ELR (cell line): ENCODE measurements at regions not wholly inside any gene's neighbourhood (a gene's known extent, or its start where the extent isn't known, plus 50 kb on each side); places are given as distances from the start of the nearest gene placed in this dataset.
"Not testable (repeated sequence)": the region's sequence is repeated elsewhere in the genome, so short reads cannot be mapped to it uniquely, and the experiment has no call there.

Experiments used
- DNase-seq: peaks from one replicate; pipeline ENCODE4 v3.0.0-alpha.2; 2015; ENCODE audit warnings: low read depth

GRCh38 chr6:128597956-128598355 lies 77.6 kb upstream of the PTPRK start:
- peak; percentile 23 for DNase-seq

GRCh38 chr6:128597004-128597403 lies 76.6 kb upstream of the PTPRK start:
- peak; percentile 49 for DNase-seq

DNA sequence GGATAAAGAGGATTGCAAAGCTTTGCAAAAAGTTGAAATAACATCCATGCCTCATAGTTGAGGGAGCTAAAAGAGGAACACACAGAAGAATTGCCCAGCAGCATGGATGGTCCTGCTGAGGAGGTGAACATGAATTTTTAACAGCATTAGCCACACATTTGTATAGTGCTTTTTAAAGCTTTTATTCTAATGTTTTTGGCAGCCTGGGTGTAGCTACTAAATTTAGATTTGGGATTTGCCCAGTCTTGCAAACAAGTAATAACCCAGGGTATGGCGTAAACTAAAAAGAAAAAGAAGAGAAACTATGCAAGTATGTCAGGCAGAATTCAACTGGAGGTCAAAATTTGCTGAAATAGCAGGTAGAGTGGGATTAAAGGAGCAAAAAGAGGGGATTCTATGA lies 75.1 kb upstream of the PTPRK start:
- no peak for DNase-seq

DNA sequence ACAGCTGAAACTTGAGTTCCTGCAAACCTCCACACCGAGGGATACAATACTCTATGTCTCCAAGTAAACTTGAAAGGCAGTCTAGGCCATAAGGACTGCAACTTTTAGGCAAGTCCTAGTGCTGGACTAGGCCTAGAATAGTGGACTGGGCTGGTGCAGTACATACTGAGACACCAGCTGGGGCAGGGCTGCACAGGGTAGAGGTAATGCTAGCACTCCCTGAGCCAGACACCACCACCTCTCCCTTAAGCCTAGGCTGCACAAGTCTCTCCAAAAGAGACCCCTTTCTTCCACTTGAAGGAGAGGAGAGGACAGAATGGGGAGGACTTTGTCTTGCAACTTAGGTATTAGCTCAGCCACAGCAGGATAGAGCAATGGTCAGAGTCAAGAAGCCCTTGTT lies 65.7 kb upstream of the PTPRK start:
- no peak for DNase-seq

DNA sequence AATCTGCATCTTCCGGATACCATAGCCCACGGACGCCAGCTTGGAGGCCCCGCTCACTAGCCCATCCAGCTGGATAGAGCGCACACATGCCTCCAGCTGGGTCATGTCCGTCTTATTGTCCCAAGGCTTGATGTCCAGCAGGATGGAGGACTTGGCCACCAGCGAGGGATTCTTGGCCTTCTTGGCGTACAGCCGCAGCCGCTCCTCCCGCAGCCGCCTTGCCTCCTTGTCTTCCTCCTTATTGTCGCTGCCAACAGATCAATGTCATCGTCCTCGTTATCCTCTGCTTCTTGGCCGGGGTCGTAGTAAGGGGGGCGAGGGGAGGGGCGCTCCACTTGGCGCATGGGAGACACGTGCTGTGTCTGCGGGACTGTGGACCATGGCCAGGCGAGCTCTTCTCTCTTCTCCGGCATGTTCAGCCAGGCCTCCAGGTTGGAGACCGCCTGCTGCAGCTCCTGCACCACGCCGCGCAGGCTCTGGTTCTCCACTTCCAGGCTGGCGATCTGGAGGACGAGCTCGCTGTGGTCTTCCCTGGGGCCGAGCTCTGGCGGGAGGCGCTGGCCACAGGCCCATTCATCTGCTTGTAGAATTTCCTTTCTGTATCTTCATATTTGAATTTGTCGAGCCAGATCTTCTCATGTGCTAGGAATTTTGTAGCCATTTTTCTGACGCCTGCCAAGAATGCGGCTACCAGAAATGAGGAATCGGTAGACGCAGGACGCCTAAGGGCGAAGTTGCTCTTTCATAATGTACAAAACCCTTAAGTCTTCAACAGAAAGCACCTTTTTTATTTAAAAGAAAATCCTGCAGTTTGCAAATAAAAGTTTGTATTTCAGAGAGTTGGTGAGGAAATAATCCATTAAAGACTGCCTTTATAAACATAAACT lies 60.1 kb upstream of the PTPRK start:
- no peak for DNase-seq

DNA sequence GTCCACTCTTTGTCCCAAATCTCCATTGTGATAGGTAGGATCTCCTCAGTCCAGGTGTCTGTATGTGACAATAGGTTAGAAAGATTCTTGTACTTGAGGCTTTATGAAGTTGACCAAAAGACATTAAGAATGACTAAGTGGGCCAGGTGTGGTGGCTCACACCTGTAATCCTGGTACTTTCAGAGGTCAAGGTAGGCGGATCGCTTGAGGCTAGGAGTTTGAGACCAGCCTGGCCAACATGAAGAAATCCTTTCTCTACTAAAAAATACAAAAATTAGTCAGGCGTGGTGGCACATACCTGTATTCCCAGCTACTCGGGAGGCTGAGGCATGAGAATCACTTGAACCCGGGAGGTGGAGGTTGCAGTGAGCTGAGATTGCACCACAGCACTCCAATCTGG lies 54.9 kb upstream of the PTPRK start:
- not testable (repeated sequence) for DNase-seq

- DNase-seq, result no peak
Observed at GRCh38 chr6:128574402-128574801, 54.0 kb upstream of the PTPRK start.

- DNase-seq, result no peak
Observed at GRCh38 chr6:128573036-128573435, 52.6 kb upstream of the PTPRK start.

DNA sequence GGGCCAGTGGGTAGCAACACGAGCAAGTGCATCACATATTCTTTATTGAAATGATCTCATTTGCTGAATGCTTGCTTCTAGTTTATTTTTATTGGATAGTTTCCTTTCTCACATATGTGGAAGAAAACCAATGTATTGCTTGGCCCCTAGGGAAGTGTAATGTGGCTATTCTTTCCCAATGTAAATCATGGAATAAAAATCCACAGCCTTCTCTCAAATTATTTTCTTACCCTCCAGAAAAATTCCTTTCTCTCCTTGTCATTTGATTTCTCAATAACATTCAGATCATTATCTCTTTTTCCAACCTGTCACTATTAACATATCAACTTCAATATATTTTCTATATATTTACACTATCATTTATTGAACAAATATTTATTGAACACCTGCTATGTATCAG lies 51.9 kb upstream of the PTPRK start:
- DNase-seq, result peak; percentile 45

DNA sequence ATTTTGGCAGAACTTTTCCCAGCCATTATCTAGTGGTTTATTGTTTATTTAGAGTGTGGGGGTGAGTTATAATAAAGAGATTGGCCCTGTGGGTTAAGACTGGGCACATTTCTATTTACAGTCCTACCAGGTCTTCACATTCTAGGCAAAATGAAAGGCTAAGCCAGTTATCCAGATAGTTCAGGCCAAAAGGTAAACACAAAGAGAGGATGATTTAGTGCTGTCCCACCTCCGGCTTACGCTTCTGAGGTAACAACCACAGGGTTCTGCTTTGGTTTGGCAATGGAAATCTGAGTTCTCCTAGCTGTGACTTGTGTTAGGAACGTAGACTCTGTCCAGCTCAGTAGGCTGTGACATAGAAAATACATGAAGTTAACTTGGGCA lies 50.3 kb upstream of the PTPRK start:
- peak; percentile 5 for DNase-seq

- peak; percentile 96 for DNase-seq
Observed at GRCh38 chr6:128569732-128570679, 49.6 kb upstream of the PTPRK start.
